T-cell (primary cell): ENCODE measurements at regions not wholly inside any gene's neighbourhood (a gene's known extent, or its start where the extent isn't known, plus 50 kb on each side); places are given as distances from the start of the nearest gene placed in this dataset.

Experiments used
- ATAC-seq, 4 experiments: fragments of 200-7000 bp in 3 of 4; fragments of 150-1000 bp in 1 of 4; cut with Tn5 transposase; replicated peaks in 1 of 4; 1 replicate in 3 of 4; 2 replicates in 1 of 4; pipeline ENCODE4 v1.10.0; 2021; ENCODE audit warnings: moderate library complexity in 3 of 4, mild to moderate bottlenecking in 2 of 4, moderate number of reproducible peaks in 1 of 4
- CTCF ChIA-PET, 2 donors: fragments of 300-600 bp; sonication (Branson Sonifier 250); formaldehyde crosslinking; loops; one replicate each; lab custom pipeline; 2022; ENCODE audit warnings: antibody characterized with exemption in 2 of 2; lab: Charles Lee
- POLR2A ChIA-PET, 2 donors: fragments of 300-600 bp; sonication (Branson Sonifier 250); formaldehyde crosslinking; loops; one replicate each; lab custom pipeline; 2022; ENCODE audit warnings: antibody characterized with exemption in 2 of 2; lab: Charles Lee
- DNase-seq, 35 experiments: peaks; one replicate each; pipeline versions ENCODE4 v3.0.0 to v3.0.0-alpha.2; 2013 to 2023
- H3K27ac ChIP-seq: one replicate; pipeline ENCODE4 v1.5.1; 2013; ENCODE audit warnings: low read length
- H3K27me3 ChIP-seq, 2 experiments: replicated peaks in 1 of 2; 1 replicate in 1 of 2; 2 replicates in 1 of 2; pipeline versions ENCODE4 v1.6.1 to v1.7.0; 2013; ENCODE audit warnings: low read length in 1 of 2, mixed read lengths in 1 of 2; ENCODE audit not compliant: control insufficient read depth in 2 of 2, insufficient read depth in 2 of 2; ENCODE audit errors: extremely low read depth in 1 of 2
- H3K36me3 ChIP-seq, 2 donors: 1 replicate in 1 of 2; 2 replicates in 1 of 2; pipeline versions ENCODE4 v1.6.1 to v1.7.0; 2013; ENCODE audit warnings: low read length in 1 of 2; ENCODE audit not compliant: control insufficient read depth in 2 of 2, insufficient read depth in 1 of 2; ENCODE audit errors: extremely low read depth in 1 of 2
- H3K4me1 ChIP-seq, 2 experiments: 1 replicate in 1 of 2; 2 replicates in 1 of 2; pipeline versions ENCODE4 v1.6.1 to v1.7.0; 2013; ENCODE audit warnings: low read length in 2 of 2, mixed read lengths in 1 of 2; ENCODE audit not compliant: insufficient read depth in 2 of 2, control insufficient read depth in 1 of 2; ENCODE audit errors: extremely low read depth in 1 of 2
- H3K4me3 ChIP-seq, 2 donors: 1 replicate in 1 of 2; 2 replicates in 1 of 2; pipeline versions ENCODE4 v1.5.1 to v1.7.0; 2013; ENCODE audit warnings: mild to moderate bottlenecking in 2 of 2, low read length in 1 of 2, moderate library complexity in 1 of 2; ENCODE audit not compliant: control insufficient read depth in 1 of 2; ENCODE audit errors: extremely low read depth in 1 of 2
- H3K9me3 ChIP-seq: 2 replicates; pipeline ENCODE4 v1.7.0; 2013
- H3K27ac Mint-ChIP-seq, 2 donors: one replicate each; pipeline ENCODE4 v1.8.0; 2020 to 2021; ENCODE audit warnings: mild to moderate bottlenecking in 2 of 2, mixed read lengths in 2 of 2
- H3K27me3 Mint-ChIP-seq, 2 donors: one replicate each; pipeline ENCODE4 v1.8.0; 2021 to 2022; ENCODE audit warnings: mixed read lengths in 2 of 2
- H3K36me3 Mint-ChIP-seq: one replicate; pipeline ENCODE4 v1.8.0; 2021; ENCODE audit warnings: mixed read lengths
- H3K4me1 Mint-ChIP-seq, 3 donors: one replicate each; pipeline ENCODE4 v1.8.0; 2020 to 2022; ENCODE audit warnings: mixed read lengths in 3 of 3, mild to moderate bottlenecking in 1 of 3
- H3K4me3 Mint-ChIP-seq, 3 donors: one replicate each; pipeline ENCODE4 v1.8.0; 2020 to 2022; ENCODE audit warnings: mild to moderate bottlenecking in 3 of 3, mixed read lengths in 3 of 3, moderate library complexity in 3 of 3
- H3K9me3 Mint-ChIP-seq, 3 donors: one replicate each; pipeline ENCODE4 v1.8.0; 2020 to 2022; ENCODE audit warnings: mixed read lengths in 3 of 3
- WGBS: methylation state at CpG from one replicate; pipeline ENCODE4 v1.1.5; 2013; ENCODE audit warnings: missing lambda C conversion rate; ENCODE audit not compliant: insufficient coverage; 5-methylcytosine and 5-hydroxymethylcytosine counted together

DNA sequence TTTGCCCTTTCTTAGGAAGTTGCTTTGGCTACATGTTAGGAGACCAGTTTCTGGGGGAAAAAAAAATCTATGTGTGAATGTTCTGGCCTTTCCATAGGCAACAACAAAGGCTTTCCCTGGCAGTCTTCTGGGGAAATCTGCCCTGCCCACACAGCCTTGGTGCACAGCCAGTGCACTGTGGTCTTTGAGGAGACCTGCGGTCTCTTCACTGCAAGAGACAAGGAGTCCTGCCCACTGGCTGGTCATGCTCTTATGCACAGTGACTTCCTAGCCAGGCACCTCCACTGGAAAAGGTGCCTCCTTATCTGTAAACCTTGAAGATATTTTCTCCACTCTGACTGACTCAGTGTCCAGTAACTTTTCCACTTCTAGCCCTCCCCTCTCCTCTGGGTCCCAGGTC, 155.1 kb downstream of the SUCLA2 start:
- DNase-seq, result no peak
- Mint-ChIP-seq H3K36me3 (no peaks in the 10 kb centered on the region), H3K27me3 (peaks cover 3 to 11% of the 10 kb centered on the region in 2 donors), H3K27ac (no peak overlapping the region), H3K9me3 (peaks cover 0 to 6% (median 5%) of the 10 kb centered on the region in 3 donors), H3K4me3 (no peak overlapping the region), H3K4me1 (no peaks in the 10 kb centered on the region)
- Histone ChIP-seq H3K27ac (no peak overlapping the region), H3K4me1 (no peaks in the 10 kb centered on the region), H3K9me3 (no peaks in the 10 kb centered on the region), H3K36me3 (no peaks in the 10 kb centered on the region), H3K27me3 (no peaks in the 10 kb centered on the region), H3K4me3 (no peak overlapping the region)
- ChIA-PET POLR2A (no interaction called here), CTCF (no interaction called here)
- no peak for ATAC-seq
- WGBS, result 100% methylated on average over 1 of the region's 1 CpG

DNA sequence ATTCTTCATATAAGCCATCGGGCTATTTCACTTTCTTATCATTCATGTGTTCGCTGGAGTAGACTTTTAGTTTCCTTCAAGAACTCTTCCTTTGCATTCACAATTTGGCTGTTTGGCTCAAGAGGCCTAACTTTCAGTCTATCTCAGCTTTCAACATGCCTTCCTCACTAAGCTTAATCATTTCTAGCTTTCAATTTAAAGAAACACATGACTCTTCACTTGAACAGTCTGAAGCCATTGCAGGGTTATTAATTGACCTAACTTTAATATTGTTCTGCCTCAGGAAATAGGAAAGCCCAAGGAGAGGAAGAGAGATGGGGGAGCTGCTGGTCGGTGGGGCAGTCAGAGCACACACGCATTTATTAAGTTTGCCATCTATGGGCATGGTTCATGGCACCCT, 158.1 kb downstream of the SUCLA2 start:
- no peak for DNase-seq
- Mint-ChIP-seq H3K36me3 (no peaks in the 10 kb centered on the region), H3K27ac (no peak overlapping the region), H3K4me3 (no peak overlapping the region), H3K27me3 (no peaks in the 10 kb centered on the region), H3K9me3 (no peaks in the 10 kb centered on the region), H3K4me1 (no peaks in the 10 kb centered on the region)
- Histone ChIP-seq H3K27ac (no peak overlapping the region), H3K36me3 (no peaks in the 10 kb centered on the region), H3K9me3 (no peaks in the 10 kb centered on the region), H3K4me3 (no peak overlapping the region), H3K4me1 (no peaks in the 10 kb centered on the region), H3K27me3 (peaks cover 0 to under 1% of the 10 kb centered on the region in 2 experiments)
- ChIA-PET CTCF (no interaction called here), POLR2A (no interaction called here)
- no CpG with 5 or more reads among the region's 4 CpGs for WGBS
- no peak for ATAC-seq

DNA sequence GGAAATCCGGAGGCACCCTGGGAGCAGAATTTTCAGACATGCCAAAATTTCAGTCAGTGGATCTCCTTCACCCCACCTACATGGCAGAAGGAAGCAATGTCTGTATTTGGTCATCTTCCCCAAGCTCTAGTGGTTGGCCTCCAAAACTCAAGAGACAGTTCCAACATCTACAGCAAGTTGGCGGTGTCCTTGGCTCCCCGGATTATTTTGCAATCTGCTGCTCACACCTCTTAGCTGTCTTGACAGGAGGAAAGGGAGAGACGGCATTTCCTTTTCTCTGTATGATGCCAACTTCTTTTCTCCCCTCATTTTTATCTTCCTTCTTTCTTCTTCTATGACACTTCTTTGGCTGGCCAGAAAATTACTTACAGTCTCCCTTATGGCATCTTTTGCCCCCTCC, 159.9 kb downstream of the SUCLA2 start:
- peaks cover 0 to 3% of the 10 kb centered on the region in 2 experiments for H3K27me3 ChIP-seq
- Mint-ChIP-seq H3K9me3 (no peaks in the 10 kb centered on the region), H3K27ac (no peak overlapping the region), H3K36me3 (no peaks in the 10 kb centered on the region), H3K4me3 (no peak overlapping the region), H3K27me3 (no peaks in the 10 kb centered on the region), H3K4me1 (no peaks in the 10 kb centered on the region)
- POLR2A ChIA-PET, result no interaction called here
- WGBS, result no CpG with 5 or more reads among the region's 4 CpGs
- no peaks in the 10 kb centered on the region for H3K36me3 ChIP-seq
- no peak overlapping the region for H3K4me3 ChIP-seq
- no peaks in the 10 kb centered on the region for H3K9me3 ChIP-seq
- H3K4me1 ChIP-seq, result no peaks in the 10 kb centered on the region
- ATAC-seq (no peak), DNase-seq (no peak)
- no peak overlapping the region for H3K27ac ChIP-seq
- CTCF ChIA-PET, result no interaction called here

DNA sequence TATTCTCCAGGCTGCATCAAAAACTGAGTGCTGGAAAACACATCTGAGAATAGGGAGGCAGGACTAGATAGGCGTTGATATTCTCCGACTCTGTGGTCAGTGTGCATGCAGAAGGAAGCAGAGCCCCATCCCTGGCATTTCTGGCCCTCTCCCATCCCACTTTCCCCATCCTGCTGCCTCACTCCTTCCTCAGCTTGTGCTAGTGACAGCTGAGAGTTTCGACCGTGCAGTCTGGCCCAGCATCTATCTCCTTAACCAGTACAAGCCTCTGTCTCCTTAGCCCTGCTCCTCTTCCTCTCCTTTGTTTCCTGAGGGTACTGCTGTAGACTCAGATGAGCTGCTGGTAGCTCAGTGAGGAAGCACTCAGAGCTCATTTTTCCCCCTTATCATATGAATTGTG, 163.2 kb downstream of the SUCLA2 start:
- POLR2A ChIA-PET, result no interaction called here
- H3K27me3 ChIP-seq, result peaks cover 0 to 3% of the 10 kb centered on the region in 2 experiments
- H3K9me3 ChIP-seq, result no peaks in the 10 kb centered on the region
- Mint-ChIP-seq H3K36me3 (no peaks in the 10 kb centered on the region), H3K27ac (no peak overlapping the region), H3K4me1 (no peaks in the 10 kb centered on the region), H3K9me3 (no peaks in the 10 kb centered on the region), H3K4me3 (no peak overlapping the region), H3K27me3 (no peaks in the 10 kb centered on the region)
- ATAC-seq (no peak), DNase-seq (no peak)
- H3K27ac ChIP-seq, result no peak overlapping the region
- H3K4me1 ChIP-seq, result no peaks in the 10 kb centered on the region
- CTCF ChIA-PET, result no interaction called here
- no peaks in the 10 kb centered on the region for H3K36me3 ChIP-seq
- WGBS, result 100% methylated on average over 2 of the region's 4 CpGs
- H3K4me3 ChIP-seq, result no peak overlapping the region

DNA sequence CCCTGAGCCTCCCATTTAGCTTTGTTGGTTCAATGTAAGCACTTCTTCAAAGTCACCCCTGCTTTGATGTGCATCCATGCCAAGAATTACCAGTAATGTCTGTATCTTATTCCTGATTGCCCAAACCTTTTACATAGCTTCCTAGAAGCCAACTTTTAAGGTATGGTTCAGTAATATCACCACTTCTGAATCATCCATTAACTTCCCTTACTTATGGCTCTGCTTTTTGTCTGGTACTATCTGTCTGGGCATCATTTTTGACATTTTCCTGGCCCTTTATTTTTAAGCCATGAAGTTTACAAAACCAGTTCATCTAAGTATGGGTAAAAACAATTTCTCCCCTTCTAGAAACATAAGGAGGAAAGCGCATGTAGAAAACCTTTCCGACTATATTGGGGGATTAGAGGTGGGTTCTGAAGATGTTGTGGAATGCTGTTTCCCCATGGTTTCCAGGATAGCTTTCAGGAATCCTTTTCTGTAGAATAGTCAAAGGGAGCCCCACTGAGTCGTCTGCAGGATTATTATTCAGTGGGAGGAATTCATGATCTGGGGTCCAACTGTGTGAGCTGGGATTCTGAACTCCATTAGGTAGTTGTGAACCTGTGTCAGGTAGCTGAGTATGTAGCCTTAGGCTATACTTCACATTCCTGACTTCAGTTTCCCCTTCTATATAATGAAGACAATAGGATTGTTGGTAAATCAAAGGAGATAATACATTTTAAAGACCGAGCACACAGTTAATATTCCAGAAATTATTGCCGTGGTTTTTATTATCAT, 163.8 kb downstream of the SUCLA2 start:
- H3K4me1 Mint-ChIP-seq, result no peaks in the 10 kb centered on the region
- ATAC-seq (no peak), DNase-seq (no peak)
- no peaks in the 10 kb centered on the region for H3K9me3 Mint-ChIP-seq
- H3K27me3 Mint-ChIP-seq, result no peaks in the 10 kb centered on the region
- no peak overlapping the region for H3K4me3 ChIP-seq
- ChIA-PET POLR2A (no interaction called here), CTCF (no interaction called here)
- no peaks in the 10 kb centered on the region for H3K36me3 Mint-ChIP-seq
- H3K36me3 ChIP-seq, result no peaks in the 10 kb centered on the region
- H3K4me3 Mint-ChIP-seq, result no peak overlapping the region
- H3K4me1 ChIP-seq, result no peaks in the 10 kb centered on the region
- H3K27me3 ChIP-seq, result peaks cover 0 to 3% of the 10 kb centered on the region in 2 experiments
- no peak overlapping the region for H3K27ac ChIP-seq
- no peaks in the 10 kb centered on the region for H3K9me3 ChIP-seq
- H3K27ac Mint-ChIP-seq, result no peak overlapping the region
- no CpG with 5 or more reads among the region's 5 CpGs for WGBS

DNA sequence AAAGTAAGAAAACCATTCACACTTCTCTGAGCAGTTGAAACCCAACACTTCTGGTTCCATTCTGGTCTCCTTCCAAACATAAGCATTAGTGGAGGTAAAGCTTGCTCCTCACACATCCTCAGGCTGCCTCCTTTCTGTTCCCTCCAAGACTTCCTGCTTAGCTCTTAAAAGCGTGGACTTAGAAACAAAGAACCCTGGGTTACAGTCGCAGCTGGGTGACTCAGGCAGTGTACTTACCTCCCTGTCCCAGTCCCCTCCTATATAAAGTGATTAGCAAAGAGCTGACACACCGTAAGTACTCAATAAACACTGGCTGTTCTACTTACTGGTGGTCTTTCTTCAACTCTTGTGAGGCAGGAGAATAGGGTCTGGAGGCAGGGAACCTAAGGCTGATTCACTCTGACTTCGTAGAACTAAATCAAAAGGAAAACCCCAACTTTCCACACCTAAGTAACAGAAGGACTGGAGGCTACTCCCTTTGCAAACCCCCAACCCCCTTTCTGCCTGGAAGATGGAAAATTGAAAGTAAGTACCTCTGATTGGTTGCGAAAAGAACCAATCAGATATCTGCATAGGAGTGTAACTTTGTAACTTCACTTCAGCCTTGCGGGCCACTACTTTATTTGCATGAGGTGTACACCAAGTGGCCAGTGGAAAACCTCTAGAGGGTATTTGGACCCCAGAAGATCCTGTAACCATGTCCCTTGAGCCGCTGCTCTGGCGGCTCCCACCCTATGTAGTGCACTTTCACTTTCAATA, 165.4 kb downstream of the SUCLA2 start:
- H3K9me3 Mint-ChIP-seq, result no peaks in the 10 kb centered on the region
- DNase-seq (no peak), ATAC-seq (no peak)
- H3K36me3 ChIP-seq, result no peaks in the 10 kb centered on the region
- H3K4me3 Mint-ChIP-seq, result no peak overlapping the region
- H3K27me3 Mint-ChIP-seq, result no peaks in the 10 kb centered on the region
- H3K27ac ChIP-seq, result no peak overlapping the region
- H3K9me3 ChIP-seq, result no peaks in the 10 kb centered on the region
- 89% methylated on average over 2 of the region's 8 CpGs for WGBS
- peaks cover 0 to 3% of the 10 kb centered on the region in 2 experiments for H3K27me3 ChIP-seq
- H3K4me1 ChIP-seq, result no peaks in the 10 kb centered on the region
- H3K36me3 Mint-ChIP-seq, result no peaks in the 10 kb centered on the region
- POLR2A ChIA-PET, result no interaction called here
- no peaks in the 10 kb centered on the region for H3K4me1 Mint-ChIP-seq
- no peak overlapping the region for H3K27ac Mint-ChIP-seq
- H3K4me3 ChIP-seq, result no peak overlapping the region
- CTCF ChIA-PET, result no interaction called here
